GM19193 (cell line): ENCODE measurements at regions not wholly inside any gene's neighbourhood (a gene's known extent, or its start where the extent isn't known, plus 50 kb on each side); places are given as distances from the start of the nearest gene placed in this dataset.

Experiments
- POLR2A ChIP-seq: IDR thresholded peaks from 4 replicates; pipeline ENCODE4 v1.6.1; 2011; ENCODE audit not compliant: insufficient read depth, insufficient read length; ENCODE audit errors: extremely low read depth

- TF ChIP-seq POLR2A = no peak
These were observed 649.3 kb upstream of the WWC1 start for GRCh38 chr5:167642181-167642580.

- no peak for TF ChIP-seq POLR2A
These were observed 648.5 kb upstream of the WWC1 start for GRCh38 chr5:167642779-167643517.

GRCh38 chr5:167643631-167644280 is 647.7 kb upstream of the WWC1 start:
- TF ChIP-seq POLR2A = no peak

GRCh38 chr5:167644619-167645018 is 646.8 kb upstream of the WWC1 start:
- no peak for TF ChIP-seq POLR2A

- no peak for TF ChIP-seq POLR2A
These were observed 642.0 kb upstream of the WWC1 start for GRCh38 chr5:167649471-167649870.

GRCh38 chr5:167652690-167653089 is 638.8 kb upstream of the WWC1 start:
- TF ChIP-seq POLR2A = no peak

GRCh38 chr5:167653645-167654106 is 637.8 kb upstream of the WWC1 start:
- no peak for TF ChIP-seq POLR2A

GRCh38 chr5:167657016-167657415 is 634.4 kb upstream of the WWC1 start:
- no peak for TF ChIP-seq POLR2A

- TF ChIP-seq POLR2A = no peak
These were observed 632.6 kb upstream of the WWC1 start for GRCh38 chr5:167658889-167659288.

GRCh38 chr5:167661605-167662004 is 629.8 kb upstream of the WWC1 start:
- no peak for TF ChIP-seq POLR2A

- TF ChIP-seq POLR2A = no peak
These were observed 627.1 kb upstream of the WWC1 start for GRCh38 chr5:167664222-167664804.

- TF ChIP-seq POLR2A = no peak
These were observed 625.5 kb upstream of the WWC1 start for GRCh38 chr5:167665841-167666375.

- no peak for TF ChIP-seq POLR2A
These were observed 620.3 kb upstream of the WWC1 start for GRCh38 chr5:167671176-167671575.

GRCh38 chr5:167673942-167674341 is 617.5 kb upstream of the WWC1 start:
- no peak for TF ChIP-seq POLR2A

GRCh38 chr5:167678481-167678880 is 613.0 kb upstream of the WWC1 start:
- TF ChIP-seq POLR2A = no peak

- TF ChIP-seq POLR2A = no peak
These were observed 607.2 kb upstream of the WWC1 start for GRCh38 chr5:167684251-167684650.
